ENCODE measurements at regions not wholly inside any gene's neighbourhood (a gene's known extent, or its start where the extent isn't known, plus 50 kb on each side); places are given as distances from the start of the nearest gene placed in this dataset.

DNA sequence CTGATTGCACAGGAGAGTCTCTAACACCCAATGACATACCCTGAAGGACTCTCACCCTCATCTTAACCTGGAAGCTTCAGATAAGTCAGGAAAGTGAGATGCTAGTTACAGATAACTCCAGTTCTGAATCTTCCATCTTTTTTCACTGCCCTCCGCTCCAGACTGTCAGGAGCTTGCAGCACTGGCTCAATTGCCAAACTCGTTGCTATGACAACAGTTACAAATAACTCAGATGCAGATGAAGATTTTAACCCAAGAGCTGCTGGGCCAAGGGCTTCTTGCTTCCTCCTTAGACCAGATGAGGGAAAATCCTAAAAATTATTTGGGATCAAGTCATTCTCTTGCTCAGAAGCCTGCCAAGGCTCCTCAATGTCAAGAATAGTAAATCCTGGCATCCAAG is 109.1 kb upstream of the HUWE1 start:
- TF ChIP-seq, protein P1, sequence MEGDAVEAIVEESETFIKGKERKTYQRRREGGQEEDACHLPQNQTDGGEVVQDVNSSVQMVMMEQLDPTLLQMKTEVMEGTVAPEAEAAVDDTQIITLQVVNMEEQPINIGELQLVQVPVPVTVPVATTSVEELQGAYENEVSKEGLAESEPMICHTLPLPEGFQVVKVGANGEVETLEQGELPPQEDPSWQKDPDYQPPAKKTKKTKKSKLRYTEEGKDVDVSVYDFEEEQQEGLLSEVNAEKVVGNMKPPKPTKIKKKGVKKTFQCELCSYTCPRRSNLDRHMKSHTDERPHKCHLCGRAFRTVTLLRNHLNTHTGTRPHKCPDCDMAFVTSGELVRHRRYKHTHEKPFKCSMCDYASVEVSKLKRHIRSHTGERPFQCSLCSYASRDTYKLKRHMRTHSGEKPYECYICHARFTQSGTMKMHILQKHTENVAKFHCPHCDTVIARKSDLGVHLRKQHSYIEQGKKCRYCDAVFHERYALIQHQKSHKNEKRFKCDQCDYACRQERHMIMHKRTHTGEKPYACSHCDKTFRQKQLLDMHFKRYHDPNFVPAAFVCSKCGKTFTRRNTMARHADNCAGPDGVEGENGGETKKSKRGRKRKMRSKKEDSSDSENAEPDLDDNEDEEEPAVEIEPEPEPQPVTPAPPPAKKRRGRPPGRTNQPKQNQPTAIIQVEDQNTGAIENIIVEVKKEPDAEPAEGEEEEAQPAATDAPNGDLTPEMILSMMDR (IDR thresholded peaks at IDR 0.05), result no peak
- TF ChIP-seq POLR2A (IDR thresholded peaks at IDR 0.05), result no peak
